HG03060 (cell line): ENCODE measurements at regions not wholly inside any gene's neighbourhood (a gene's known extent, or its start where the extent isn't known, plus 50 kb on each side); places are given as distances from the start of the nearest gene placed in this dataset.
"Not testable (repeated sequence)": the region's sequence is repeated elsewhere in the genome, so short reads cannot be mapped to it uniquely, and the experiment has no call there.

ENCODE experiments used
- ATAC-seq: cut with Tn5 transposase; IDR thresholded peaks from one replicate; pipeline ENCODE4 v1.9.1; 2021; ENCODE audit warnings: low read depth, moderate number of reproducible peaks; ENCODE audit not compliant: unreplicated experiment

- no peak for ATAC-seq
Observed at GRCh38 chr18:49731860-49732311, 81.4 kb downstream of the ACAA2 start.

DNA sequence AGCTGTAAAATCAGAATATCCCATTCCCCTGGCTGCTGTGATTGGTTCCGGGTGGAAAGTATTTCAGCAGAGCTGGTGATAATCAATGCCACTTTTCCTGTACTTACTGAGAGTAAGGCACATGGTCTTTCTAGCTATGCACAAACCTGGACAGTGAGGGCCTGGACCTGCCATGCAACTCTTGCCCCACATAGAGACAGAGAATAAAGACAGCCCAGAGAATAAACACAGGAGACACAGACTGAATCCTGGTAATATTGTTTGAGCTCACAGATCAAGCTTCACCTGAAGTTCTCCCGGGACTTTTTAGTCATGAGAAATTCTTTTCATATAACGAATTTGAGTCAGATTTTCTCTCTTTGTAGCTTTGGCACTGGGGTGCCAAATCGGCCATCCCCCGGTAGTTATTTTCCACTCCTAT is 81.9 kb downstream of the ACAA2 start:
- no peak for ATAC-seq

DNA sequence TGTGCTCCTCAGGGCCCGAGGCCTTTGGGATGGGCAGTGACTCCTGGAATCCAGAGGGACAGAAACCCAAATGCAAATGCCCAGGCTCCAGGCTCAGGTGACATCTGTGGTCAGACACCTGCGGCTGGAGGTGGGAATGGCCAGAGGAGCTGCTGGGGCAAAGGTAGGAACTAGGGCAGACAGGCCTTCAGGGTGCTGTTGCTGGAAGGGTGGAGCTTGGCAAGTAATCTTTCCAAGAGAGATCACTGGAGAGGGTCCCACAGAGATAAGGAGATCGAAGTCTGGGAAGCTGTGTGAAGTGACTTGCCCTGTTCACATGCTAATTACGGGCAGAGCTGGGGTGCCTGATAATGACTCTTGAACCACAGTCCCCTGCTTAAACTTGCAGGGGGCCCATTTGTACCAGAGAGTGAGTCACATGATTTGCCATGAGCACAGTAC is 82.4 kb downstream of the ACAA2 start:
- no peak for ATAC-seq

- no peak for ATAC-seq
Observed at GRCh38 chr18:49728542-49728941, 84.8 kb downstream of the ACAA2 start.

DNA sequence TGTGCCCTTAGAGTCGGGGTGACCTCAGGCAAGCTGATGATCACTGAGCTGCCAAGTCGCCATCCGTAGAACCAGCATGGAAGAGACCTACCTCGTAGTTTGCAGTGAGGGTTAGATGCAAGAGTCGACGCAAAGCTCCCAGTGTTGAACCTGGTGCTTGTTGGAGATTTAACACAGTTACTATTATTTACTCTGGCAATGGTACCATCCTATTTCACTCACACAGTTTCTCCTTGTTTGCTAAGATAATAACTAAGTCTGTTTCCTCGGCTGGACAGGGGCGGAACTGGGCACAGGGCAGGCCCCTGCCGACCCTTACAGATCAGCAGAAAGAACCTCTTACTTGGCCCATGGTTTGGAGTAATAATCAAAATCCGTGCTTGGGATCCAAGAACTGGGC is 85.5 kb downstream of the ACAA2 start:
- no peak for ATAC-seq

DNA sequence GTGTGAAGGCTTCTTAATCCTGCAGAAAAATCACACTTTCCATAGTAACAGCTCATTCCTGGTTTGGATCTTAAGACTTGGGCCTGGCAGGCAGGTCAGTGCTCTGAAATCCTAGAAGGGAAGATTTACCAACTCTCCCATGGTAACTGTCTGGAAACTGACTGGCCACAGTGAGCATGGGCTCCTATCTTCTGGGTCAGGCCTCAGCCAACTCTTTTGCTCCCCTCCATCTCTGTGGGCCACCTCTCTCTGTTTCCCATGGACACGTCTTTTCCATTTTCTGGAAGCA is 86.7 kb downstream of the ACAA2 start:
- ATAC-seq, result no peak

DNA sequence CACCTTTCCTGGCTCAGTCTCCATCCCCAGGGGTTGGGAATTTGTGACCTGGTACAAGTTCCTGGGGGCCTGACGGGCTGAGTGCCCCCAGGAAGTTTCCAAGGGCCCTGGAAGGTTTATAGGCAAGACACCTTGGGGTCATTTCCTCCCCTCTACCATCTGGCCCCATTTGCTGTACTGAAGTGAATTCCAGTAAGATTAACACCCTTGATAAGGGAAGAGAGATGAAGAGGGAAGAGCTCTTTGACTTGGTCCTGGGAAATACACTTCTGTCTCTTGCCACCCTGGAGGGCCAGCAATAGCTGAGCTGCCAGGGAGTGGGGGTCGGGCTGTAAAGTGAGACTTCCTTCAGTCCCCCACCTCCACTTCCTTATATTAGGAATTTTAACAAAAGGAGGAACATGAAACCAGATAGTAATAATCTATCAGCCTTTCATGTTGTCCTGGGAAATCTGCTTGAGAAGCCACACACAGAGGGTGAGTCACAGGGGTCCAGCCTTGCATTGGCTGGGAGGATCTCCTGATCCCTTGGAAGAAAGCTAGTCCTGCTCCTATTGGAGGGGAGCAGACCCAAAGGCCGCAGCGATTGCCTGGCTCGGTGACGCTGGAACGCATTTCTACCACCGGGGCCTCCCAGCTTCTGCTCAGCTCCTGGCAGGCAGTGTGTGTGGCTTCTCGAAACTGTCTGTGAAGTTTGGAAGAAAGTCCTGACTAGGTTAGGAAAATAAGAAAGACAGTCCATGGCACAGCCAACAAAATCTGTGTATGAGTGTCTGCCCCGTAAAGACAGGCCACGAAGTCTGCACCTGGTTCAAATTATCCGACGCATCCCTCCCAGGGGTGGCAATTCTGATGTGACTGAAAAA is 87.3 kb downstream of the ACAA2 start:
- ATAC-seq, result no peak

- peak; percentile 80 for ATAC-seq
Observed at GRCh38 chr18:49723648-49724180, 89.6 kb downstream of the ACAA2 start.

GRCh38 chr18:49722477-49722876 is 90.9 kb downstream of the ACAA2 start:
- no peak for ATAC-seq

DNA sequence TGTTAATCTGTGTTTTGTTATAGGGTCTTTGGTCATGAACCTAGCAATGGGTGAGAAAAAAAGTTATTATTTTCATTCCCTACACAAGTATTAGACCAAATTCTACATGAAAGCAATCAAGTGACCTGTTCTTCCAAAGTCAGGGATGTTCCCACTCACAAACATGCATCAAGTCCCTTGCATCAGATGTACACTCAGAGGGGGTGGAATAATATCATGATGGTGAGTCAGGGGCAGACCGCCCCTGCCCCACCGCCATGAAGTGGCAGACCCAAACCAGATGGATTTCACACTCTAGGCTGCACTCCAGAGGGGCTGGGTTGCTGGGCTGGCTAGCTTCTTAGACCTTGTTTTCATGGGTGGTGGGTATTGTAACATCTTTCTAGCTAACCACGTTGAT is 91.4 kb downstream of the ACAA2 start:
- ATAC-seq, result no peak

DNA sequence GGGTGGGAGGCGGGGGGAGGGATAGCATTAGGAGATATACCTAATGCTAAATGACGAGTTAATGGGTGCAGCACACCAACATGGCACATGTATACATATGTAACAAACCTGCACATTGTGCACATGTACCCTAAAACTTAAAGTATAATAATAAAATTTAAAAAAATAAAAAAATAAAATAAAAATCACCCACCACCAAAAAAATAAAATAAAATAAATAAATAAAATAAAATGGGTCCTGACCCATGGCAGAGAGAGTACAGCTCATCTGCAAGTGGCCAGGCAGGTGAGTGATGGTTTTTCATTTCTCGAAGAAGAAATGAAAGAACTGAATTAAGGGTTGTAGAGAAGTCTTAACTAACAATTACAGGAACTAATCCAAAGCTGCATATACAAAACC is 92.4 kb downstream of the ACAA2 start:
- not testable (repeated sequence) for ATAC-seq

DNA sequence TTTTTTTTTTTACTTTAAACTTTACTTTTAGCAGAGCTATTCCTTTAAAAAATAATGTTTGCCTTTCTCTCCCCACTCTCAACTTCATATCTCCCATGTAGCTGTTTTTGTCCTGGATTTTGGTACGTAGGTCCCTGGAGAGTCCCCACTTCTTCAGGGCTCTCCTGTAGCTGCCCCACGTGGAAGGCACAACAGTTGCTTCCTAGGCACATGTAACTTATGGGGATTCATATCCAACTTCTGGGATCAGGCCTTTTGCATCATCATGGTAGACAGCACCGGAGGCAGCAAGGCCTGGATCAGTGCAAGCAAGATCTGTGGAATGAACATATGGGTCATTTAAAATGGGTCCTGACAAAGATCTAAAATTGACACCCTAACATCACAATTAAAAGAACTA is 95.7 kb downstream of the ACAA2 start:
- no peak for ATAC-seq

- no peak for ATAC-seq
Observed at GRCh38 chr18:49716035-49716434, 97.3 kb downstream of the ACAA2 start.

- ATAC-seq, result no peak
Observed at GRCh38 chr18:49709347-49709690, 104.0 kb downstream of the ACAA2 start.

- ATAC-seq, result no peak
Observed at GRCh38 chr18:49708662-49709346, 104.5 kb downstream of the ACAA2 start.

DNA sequence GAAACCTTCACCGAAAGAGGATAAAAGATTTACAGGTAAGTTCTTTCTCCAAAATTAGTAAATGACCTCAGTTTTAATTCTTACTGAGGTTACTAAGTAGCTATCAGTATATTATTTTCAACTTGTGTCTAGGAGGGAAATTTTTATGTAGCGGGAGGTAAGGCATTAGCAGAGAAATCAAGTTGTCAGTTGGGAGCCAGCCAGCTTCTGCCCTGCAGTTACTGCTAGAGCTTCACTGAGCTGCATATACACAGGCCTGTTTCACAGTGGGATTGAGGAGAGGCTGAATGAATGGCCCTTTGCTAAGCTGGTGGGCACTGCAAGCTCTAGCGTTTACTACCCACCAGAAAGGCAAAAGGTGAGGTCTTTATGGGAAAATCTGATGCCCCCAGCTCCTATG is 105.7 kb downstream of the ACAA2 start:
- ATAC-seq, result no peak

DNA sequence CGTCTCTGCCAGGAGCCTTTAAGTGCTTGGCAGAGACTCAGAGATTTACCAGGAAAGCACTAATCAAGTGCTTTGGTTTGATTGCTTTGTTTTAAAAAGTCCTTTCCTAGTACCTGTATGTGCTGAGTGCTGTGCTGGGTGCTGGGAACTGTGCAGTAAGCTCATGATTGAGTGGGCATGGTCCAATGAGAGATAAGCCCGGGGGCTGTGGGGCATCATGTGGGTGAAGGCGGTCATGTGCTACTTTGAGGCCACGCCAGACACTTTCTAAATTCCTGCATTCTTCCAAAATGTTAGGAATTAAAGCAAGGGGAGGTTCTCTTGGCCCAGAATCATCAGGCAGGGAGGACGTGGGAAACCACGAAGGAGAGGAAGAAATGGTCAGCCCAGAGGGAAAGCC is 109.0 kb downstream of the ACAA2 start:
- no peak for ATAC-seq

DNA sequence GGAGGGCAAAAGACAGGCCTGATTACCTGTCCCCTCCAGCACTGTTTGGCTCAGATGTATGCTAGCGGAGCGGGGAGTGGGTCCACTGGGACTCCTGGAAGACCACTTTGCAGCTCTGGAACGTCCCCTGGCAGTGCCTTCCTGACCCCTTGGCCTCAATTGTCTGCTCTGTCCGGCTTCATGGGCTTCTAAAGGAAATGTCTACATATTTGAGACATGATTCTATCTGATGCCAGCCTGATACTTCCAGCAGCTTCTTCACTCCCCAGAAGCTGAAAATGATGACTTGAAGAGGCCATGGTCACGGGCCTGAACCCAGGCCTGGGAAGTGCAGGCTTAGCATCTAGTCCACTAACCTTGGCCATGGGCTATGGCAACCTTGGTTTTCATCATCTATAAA is 112.1 kb downstream of the ACAA2 start:
- no peak for ATAC-seq

GRCh38 chr18:49699303-49699702 is 114.0 kb downstream of the ACAA2 start:
- ATAC-seq, result no peak

DNA sequence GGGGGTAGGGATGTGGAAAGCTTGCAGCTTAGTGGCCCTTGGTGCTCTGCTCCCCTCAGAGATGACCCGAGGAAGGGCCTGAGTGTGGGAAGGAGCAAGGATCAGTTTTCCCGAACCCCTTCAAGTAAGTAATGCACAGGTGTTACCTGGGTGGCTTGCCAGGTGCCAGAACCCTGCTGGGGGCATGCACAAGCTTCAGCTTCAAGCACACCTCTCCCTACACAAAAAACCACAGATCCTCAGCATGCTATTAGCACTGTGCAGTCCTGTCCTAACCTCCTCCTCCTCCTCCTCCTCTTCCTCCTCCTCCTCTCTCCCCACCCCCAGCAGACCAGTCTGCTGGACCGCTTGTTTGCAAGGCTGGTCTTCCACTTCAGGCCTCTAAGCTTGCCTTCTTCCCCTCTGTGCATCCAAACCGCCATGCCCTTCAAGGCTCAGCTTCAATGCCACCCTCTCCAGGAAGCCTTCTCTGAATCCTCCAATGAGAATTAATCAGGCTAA is 114.8 kb downstream of the ACAA2 start:
- no peak for ATAC-seq

- no peak for ATAC-seq
Observed at GRCh38 chr18:49697757-49698524, 115.4 kb downstream of the ACAA2 start.
